Non-pigmented ciliary epithelial cell (primary cell): ENCODE measurements at regions not wholly inside any gene's neighbourhood (a gene's known extent, or its start where the extent isn't known, plus 50 kb on each side); places are given as distances from the start of the nearest gene placed in this dataset.

ENCODE experiments used
- DNase-seq: peaks from one replicate; pipeline ENCODE4 v3.0.0-alpha.2; 2010; ENCODE audit warnings: low read depth

DNA sequence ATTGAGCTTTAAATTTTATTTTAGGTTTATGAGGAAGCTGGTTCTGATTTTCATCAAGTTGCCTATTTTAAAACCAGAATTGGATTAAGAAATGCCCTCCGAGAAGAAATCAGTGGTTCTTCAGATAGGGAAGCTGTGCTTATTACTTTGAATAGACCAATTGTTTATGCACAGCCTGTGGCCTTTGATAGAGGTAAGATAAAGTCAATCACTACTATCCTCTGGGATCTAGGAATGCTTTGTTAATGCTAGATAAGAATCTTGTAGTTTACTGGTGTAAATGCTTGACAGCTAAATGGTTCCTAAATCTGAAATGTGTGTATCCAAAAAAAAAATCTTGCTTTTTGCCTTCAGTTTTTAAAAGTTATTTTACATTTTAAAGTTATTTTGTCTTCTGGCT lies 73.0 kb upstream of the ADAD1 start:
- no peak for DNase-seq

DNA sequence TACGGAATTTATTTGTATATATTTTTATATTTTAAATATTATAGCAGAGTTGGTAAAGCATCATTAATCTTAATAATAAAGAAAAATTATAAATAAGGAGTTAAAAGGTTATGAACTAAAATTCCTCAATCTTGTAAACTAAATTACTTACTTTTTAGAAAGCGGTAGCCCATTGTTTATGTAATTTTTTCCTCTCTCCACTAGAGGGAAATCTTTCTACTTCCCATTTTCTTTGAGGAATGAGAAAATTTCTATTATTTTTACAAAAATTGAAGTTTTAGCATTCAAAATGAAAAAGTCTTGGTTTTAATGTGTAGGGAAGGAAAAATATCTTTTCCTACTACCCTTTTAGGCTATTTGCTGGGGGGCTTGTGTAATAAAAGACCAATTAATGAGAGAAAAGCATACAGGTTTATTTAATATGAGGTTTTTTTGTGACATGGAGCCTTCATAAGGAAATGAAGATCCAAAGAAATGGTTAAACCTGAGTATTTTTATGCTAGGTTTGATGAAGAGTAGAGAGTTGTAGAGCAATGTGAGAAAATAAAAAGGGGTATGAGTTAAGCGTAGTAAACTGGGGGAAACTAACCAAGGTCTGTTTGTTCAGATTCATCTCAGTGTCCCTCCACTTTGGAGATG lies 68.7 kb upstream of the ADAD1 start:
- DNase-seq = no peak

DNA sequence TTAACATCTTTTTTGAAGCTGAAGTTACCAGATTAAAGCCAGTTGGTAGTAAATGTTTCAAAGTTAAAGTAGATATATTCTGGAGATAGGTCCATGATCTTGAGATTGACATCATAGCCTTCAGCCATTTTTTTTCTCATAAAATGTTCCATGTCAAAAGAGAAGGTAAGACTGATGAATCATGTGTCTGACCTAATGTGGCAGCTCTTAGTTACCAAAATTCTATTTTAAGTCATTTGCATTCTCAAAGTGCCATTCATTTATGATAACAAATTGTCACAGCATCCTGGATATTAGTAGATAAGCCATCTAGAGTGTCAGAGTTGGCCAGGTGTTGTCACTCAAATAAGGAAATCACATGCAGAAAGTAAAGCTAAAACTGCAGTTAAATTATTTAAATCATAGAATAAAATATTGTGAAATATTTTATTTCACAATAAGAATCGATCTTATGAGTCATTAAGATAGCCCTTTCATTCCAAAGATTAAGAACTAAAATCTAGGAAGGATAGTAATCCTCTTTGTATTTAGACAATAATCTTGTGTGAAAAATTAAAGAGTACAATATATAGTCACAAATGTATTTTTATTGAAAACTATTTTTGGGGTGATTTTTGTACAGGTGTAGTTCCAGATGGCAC lies 65.7 kb upstream of the ADAD1 start:
- no peak for DNase-seq

- no peak for DNase-seq
These were observed 51.9 kb upstream of the ADAD1 start for GRCh38 chr4:122326908-122327307.

GRCh38 chr4:122328893-122329292 lies 49.9 kb upstream of the ADAD1 start:
- no peak for DNase-seq
